Astrocyte (in vitro differentiated cells and primary cell): ENCODE measurements at regions not wholly inside any gene's neighbourhood (a gene's known extent, or its start where the extent isn't known, plus 50 kb on each side); places are given as distances from the start of the nearest gene placed in this dataset.

ENCODE experiments used
- CTCF ChIP-seq: IDR thresholded peaks from 2 replicates; pipeline ENCODE4 v1.5.1; 2011; ENCODE audit warnings: low read depth, mild to moderate bottlenecking, inconsistent platforms, low read length, moderate library complexity; ENCODE audit not compliant: insufficient read depth
- EZH2 ChIP-seq: IDR thresholded peaks from 2 replicates; pipeline ENCODE4 v1.6.1; 2012; ENCODE audit warnings: mild to moderate bottlenecking, low read length, inconsistent platforms; ENCODE audit not compliant: insufficient read depth

- TF ChIP-seq CTCF, result no peak
- TF ChIP-seq EZH2, result no peak
Observed at GRCh38 chr3:103829723-103830326, 1395.0 kb downstream of the ZPLD1 start.
